ENCODE measurements at regions not wholly inside any gene's neighbourhood (a gene's known extent, or its start where the extent isn't known, plus 50 kb on each side); places are given as distances from the start of the nearest gene placed in this dataset.
"Not testable (repeated sequence)": the region's sequence is repeated elsewhere in the genome, so short reads cannot be mapped to it uniquely, and the experiment has no call there.

- not testable (repeated sequence) for H3K79me2 ChIP-seq (ENCODE audit: insufficient read depth, low read length); H3K27me3 ChIP-seq (ENCODE audit: insufficient read depth, low read length, poor library complexity); H4K20me1 ChIP-seq (ENCODE audit: insufficient read depth, low read length); DNase-seq; H3K4me3 ChIP-seq (ENCODE audit: low read depth in 1 of 2, low read length in 2 of 2); H3K4me1 ChIP-seq (ENCODE audit: insufficient read depth, low read length); H3K27ac ChIP-seq (ENCODE audit: low read length); ATAC-seq (ENCODE audit: insufficient read depth, low read depth); H3K4me2 ChIP-seq (ENCODE audit: insufficient read depth, low read length); H3K9me3 ChIP-seq (ENCODE audit: insufficient read depth, low read length, severe bottlenecking); H3K9ac ChIP-seq (ENCODE audit: low read depth, low read length); H3K36me3 ChIP-seq (ENCODE audit: insufficient read depth, low read length); H2AFZ ChIP-seq (ENCODE audit: low read depth, low read length)
Measured at GRCh38 chr7:5121256-5121655, 68.8 kb upstream of the WIPI2 start.

- not testable (repeated sequence) for H2AFZ ChIP-seq (ENCODE audit: low read depth, low read length); H4K20me1 ChIP-seq (ENCODE audit: insufficient read depth, low read length); H3K4me3 ChIP-seq (ENCODE audit: low read depth in 1 of 2, low read length in 2 of 2); ATAC-seq (ENCODE audit: insufficient read depth, low read depth); H3K27me3 ChIP-seq (ENCODE audit: insufficient read depth, low read length, poor library complexity); H3K36me3 ChIP-seq (ENCODE audit: insufficient read depth, low read length); H3K79me2 ChIP-seq (ENCODE audit: insufficient read depth, low read length); H3K9ac ChIP-seq (ENCODE audit: low read depth, low read length); H3K4me2 ChIP-seq (ENCODE audit: insufficient read depth, low read length); DNase-seq; H3K27ac ChIP-seq (ENCODE audit: low read length); H3K4me1 ChIP-seq (ENCODE audit: insufficient read depth, low read length); H3K9me3 ChIP-seq (ENCODE audit: insufficient read depth, low read length, severe bottlenecking)
Measured at GRCh38 chr7:5131238-5131637, 58.8 kb upstream of the WIPI2 start.

DNA sequence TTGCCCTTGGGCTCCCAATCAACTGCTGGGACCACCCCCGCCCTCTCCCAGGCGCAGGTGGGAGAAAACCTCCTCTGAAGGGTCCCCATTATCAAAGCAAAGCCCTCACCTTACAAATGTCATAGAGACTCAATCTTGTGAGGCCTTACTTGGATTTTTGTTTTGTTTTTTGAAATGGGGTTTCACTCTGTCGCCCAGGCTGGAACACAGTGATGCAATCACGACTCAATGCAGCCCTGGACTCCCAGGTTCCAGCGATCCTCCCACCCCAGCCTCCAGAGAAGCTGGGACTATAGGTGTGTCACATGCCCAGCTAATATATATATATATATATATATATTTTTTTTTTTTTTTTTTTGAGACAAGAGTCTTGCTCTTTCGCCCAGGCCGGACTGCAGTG is 57.5 kb upstream of the WIPI2 start:
- Histone ChIP-seq H3K4me1 (ENCODE audit: insufficient read depth, low read length) (no peaks in the 10 kb centered on the region), H2AFZ (ENCODE audit: low read depth, low read length) (no peak overlapping the region), H4K20me1 (ENCODE audit: insufficient read depth, low read length) (no peaks in the 10 kb centered on the region), H3K27ac (ENCODE audit: low read length) (no peak overlapping the region), H3K9ac (ENCODE audit: low read depth, low read length) (no peak overlapping the region), H3K4me2 (ENCODE audit: insufficient read depth, low read length) (no peak overlapping the region), H3K27me3 (ENCODE audit: insufficient read depth, low read length, poor library complexity) (no peaks in the 10 kb centered on the region), H3K9me3 (ENCODE audit: insufficient read depth, low read length, severe bottlenecking) (no peaks in the 10 kb centered on the region), H3K79me2 (ENCODE audit: insufficient read depth, low read length) (no peaks in the 10 kb centered on the region), H3K36me3 (ENCODE audit: insufficient read depth, low read length) (no peaks in the 10 kb centered on the region), H3K4me3 (ENCODE audit: low read depth in 1 of 2, low read length in 2 of 2) (no peak overlapping the region)
- DNase-seq (no peak), ATAC-seq (ENCODE audit: insufficient read depth, low read depth) (no peak)
- no peak for TF ChIP-seq EZH2 (IDR thresholded peaks at IDR 0.05; ENCODE audit: borderline replicate concordance, low read depth, low read length, severe bottlenecking)
- no peak for TF ChIP-seq CTCF (IDR thresholded peaks at IDR 0.05; ENCODE audit: borderline replicate concordance, extremely low read depth, low read length, poor library complexity, severe bottlenecking)

GRCh38 chr7:5139998-5140397 is 50.0 kb upstream of the WIPI2 start:
- Histone ChIP-seq H3K36me3 (ENCODE audit: insufficient read depth, low read length) (no peaks in the 10 kb centered on the region), H3K27me3 (ENCODE audit: insufficient read depth, low read length, poor library complexity) (no peaks in the 10 kb centered on the region), H4K20me1 (ENCODE audit: insufficient read depth, low read length) (no peaks in the 10 kb centered on the region), H3K9me3 (ENCODE audit: insufficient read depth, low read length, severe bottlenecking) (no peaks in the 10 kb centered on the region), H3K27ac (ENCODE audit: low read length) (no peak overlapping the region), H3K79me2 (ENCODE audit: insufficient read depth, low read length) (no peaks in the 10 kb centered on the region), H3K4me2 (ENCODE audit: insufficient read depth, low read length) (no peak overlapping the region), H3K4me3 (ENCODE audit: low read depth in 1 of 2, low read length in 2 of 2) (no peak overlapping the region), H3K4me1 (ENCODE audit: insufficient read depth, low read length) (no peaks in the 10 kb centered on the region), H3K9ac (ENCODE audit: low read depth, low read length) (no peak overlapping the region), H2AFZ (ENCODE audit: low read depth, low read length) (no peak overlapping the region)
- TF ChIP-seq EZH2 (IDR thresholded peaks at IDR 0.05; ENCODE audit: borderline replicate concordance, low read depth, low read length, severe bottlenecking) (no peak), CTCF (IDR thresholded peaks at IDR 0.05; ENCODE audit: borderline replicate concordance, extremely low read depth, low read length, poor library complexity, severe bottlenecking) (peak; percentile 60)
- DNase-seq: peak; percentile 33
- ATAC-seq (ENCODE audit: insufficient read depth, low read depth): peak; percentile 54; the same call in 1 of the 3 replicates

All from DND-41 (cell line).